Natural killer cell (primary cell): ENCODE measurements at regions not wholly inside any gene's neighbourhood (a gene's known extent, or its start where the extent isn't known, plus 50 kb on each side); places are given as distances from the start of the nearest gene placed in this dataset.
"Not testable (repeated sequence)": the region's sequence is repeated elsewhere in the genome, so short reads cannot be mapped to it uniquely, and the experiment has no call there.

ENCODE experiments used
- ATAC-seq, 3 donors: fragments of 150-1000 bp in 2 of 3; fragments of 200-7000 bp in 1 of 3; cut with Tn5 transposase; 1 replicate in 1 of 3; 2 replicates in 2 of 3; pipeline ENCODE4 v1.10.0; 2021; ENCODE audit warnings: mild to moderate bottlenecking in 2 of 3, moderate library complexity in 2 of 3
- DNase-seq, 2 donors: peaks; one replicate each; pipeline versions ENCODE4 v3.0.0 to v3.0.0-alpha.2; 2013 to 2021; ENCODE audit warnings: mixed read lengths in 1 of 2
- H3K27ac ChIP-seq: one replicate; pipeline ENCODE4 v1.5.1; 2013; ENCODE audit warnings: mild to moderate bottlenecking, low read length
- H3K27me3 ChIP-seq: one replicate; pipeline ENCODE4 v1.6.1; 2013; ENCODE audit warnings: low read length; ENCODE audit not compliant: control insufficient read depth, insufficient read depth
- H3K36me3 ChIP-seq: one replicate; pipeline ENCODE4 v1.6.1; 2013; ENCODE audit warnings: low read length; ENCODE audit not compliant: control insufficient read depth, insufficient read depth
- H3K4me1 ChIP-seq: one replicate; pipeline ENCODE4 v1.6.1; 2013; ENCODE audit warnings: low read length; ENCODE audit not compliant: control insufficient read depth, insufficient read depth
- H3K4me3 ChIP-seq: one replicate; pipeline ENCODE4 v1.5.1; 2013; ENCODE audit warnings: low read length
- H3K9me3 ChIP-seq: one replicate; pipeline ENCODE4 v1.6.1; 2013; ENCODE audit warnings: low read length; ENCODE audit not compliant: control insufficient read depth, insufficient read depth
- H3K27ac Mint-ChIP-seq, 2 donors: one replicate each; pipeline ENCODE4 v1.8.0; 2022; ENCODE audit warnings: mild to moderate bottlenecking in 2 of 2, mixed read lengths in 2 of 2, moderate library complexity in 1 of 2
- H3K27me3 Mint-ChIP-seq, 2 donors: one replicate each; pipeline ENCODE4 v1.8.0; 2022; ENCODE audit warnings: low read depth in 2 of 2, mixed read lengths in 2 of 2
- H3K36me3 Mint-ChIP-seq: one replicate; pipeline ENCODE4 v1.8.0; 2022; ENCODE audit warnings: mixed read lengths
- H3K4me1 Mint-ChIP-seq, 2 donors: one replicate each; pipeline ENCODE4 v1.8.0; 2022; ENCODE audit warnings: mixed read lengths in 2 of 2
- H3K4me3 Mint-ChIP-seq: one replicate; pipeline ENCODE4 v1.8.0; 2022; ENCODE audit warnings: mild to moderate bottlenecking, moderate library complexity, mixed read lengths
- H3K9me3 Mint-ChIP-seq, 2 donors: one replicate each; pipeline ENCODE4 v1.8.0; 2022; ENCODE audit warnings: mixed read lengths in 2 of 2
- WGBS: methylation state at CpG from one replicate; pipeline ENCODE4 v1.1.7; 2013; ENCODE audit warnings: missing lambda C conversion rate; ENCODE audit not compliant: insufficient coverage; 5-methylcytosine and 5-hydroxymethylcytosine counted together
- intact Hi-C: fragments of 100-400 bp; cut with micrococcal nuclease; formaldehyde crosslinking; loops from one replicate; pipeline ENCODE4 v1.14.2; 2022
- TF ChIP-seq, protein P1 (sequence below): fragments of 200-600 bp; IDR thresholded peaks from one replicate; pipeline ENCODE4 v1.8.0; 2022; ENCODE audit warnings: antibody characterized with exemption

DNA sequence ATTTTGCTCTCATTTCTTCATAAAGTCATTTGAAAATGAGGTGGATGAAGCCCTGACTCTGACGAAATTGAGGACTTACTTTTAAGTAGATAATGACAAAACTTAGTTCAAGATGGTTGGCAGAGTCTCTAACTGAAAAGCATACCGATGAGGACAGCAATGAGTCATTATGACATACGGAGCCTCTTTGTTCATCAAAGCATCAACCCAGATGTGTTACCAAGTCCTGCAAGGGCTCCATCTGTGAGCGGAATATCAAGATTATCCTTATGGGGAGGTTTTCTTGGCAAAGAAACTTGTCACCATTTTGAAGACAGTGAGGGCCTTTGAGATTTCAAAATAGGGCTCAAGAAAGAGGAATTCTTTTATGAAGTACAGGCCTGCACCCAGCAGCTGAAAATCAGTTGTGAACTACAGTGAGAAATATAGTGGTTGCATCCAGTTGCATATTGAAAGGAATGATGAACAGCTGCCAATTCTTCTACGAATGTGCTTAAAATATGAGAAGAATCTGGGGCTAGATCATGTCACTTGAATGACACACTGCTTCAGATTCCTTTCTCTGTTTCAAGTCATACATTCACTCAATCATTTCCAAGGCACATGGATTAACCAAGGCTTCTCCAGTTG lies 86.6 kb upstream of the SLC24A2 start:
- WGBS, result 89% methylated on average over 5 of the region's 5 CpGs
- Histone ChIP-seq H3K4me3 (no peak overlapping the region), H3K36me3 (no peaks in the 10 kb centered on the region), H3K9me3 (no peaks in the 10 kb centered on the region), H3K27me3 (no peaks in the 10 kb centered on the region), H3K27ac (no peak overlapping the region), H3K4me1 (no peaks in the 10 kb centered on the region)
- ATAC-seq, result no peak
- Mint-ChIP-seq H3K4me3 (no peak overlapping the region), H3K36me3 (peaks cover 8% of the 10 kb centered on the region), H3K27ac (no peak overlapping the region), H3K9me3 (peaks cover 12% of the 10 kb centered on the region in 2 donors), H3K27me3 (no peaks in the 10 kb centered on the region), H3K4me1 (no peaks in the 10 kb centered on the region)
- DNase-seq, result no peak
- intact Hi-C loops, result no loop called here
- TF ChIP-seq, protein P1, sequence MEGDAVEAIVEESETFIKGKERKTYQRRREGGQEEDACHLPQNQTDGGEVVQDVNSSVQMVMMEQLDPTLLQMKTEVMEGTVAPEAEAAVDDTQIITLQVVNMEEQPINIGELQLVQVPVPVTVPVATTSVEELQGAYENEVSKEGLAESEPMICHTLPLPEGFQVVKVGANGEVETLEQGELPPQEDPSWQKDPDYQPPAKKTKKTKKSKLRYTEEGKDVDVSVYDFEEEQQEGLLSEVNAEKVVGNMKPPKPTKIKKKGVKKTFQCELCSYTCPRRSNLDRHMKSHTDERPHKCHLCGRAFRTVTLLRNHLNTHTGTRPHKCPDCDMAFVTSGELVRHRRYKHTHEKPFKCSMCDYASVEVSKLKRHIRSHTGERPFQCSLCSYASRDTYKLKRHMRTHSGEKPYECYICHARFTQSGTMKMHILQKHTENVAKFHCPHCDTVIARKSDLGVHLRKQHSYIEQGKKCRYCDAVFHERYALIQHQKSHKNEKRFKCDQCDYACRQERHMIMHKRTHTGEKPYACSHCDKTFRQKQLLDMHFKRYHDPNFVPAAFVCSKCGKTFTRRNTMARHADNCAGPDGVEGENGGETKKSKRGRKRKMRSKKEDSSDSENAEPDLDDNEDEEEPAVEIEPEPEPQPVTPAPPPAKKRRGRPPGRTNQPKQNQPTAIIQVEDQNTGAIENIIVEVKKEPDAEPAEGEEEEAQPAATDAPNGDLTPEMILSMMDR, result no peak

DNA sequence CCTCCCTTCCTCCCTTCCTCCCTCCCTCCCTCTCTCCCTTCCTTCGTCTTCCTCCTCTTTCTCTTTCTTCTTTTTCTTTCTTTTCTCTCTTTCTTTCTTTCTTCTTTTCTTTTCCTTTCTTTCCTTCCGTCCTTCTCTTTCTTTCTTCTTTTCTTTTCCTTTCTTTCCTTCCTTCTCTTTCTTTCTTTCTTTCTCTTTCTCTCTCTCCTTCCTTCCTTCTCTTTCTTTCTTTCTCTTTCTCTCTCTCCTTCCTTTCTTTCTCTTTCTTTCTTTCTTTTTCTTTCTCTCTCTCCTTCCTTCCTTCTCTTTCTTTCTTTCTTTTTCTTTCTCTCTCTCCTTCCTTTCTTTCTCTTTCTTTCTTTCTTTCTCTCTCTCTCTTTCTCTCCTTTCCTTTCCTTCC lies 84.4 kb upstream of the SLC24A2 start:
- H3K9me3 ChIP-seq, H3K27me3 Mint-ChIP-seq, DNase-seq, H3K27ac Mint-ChIP-seq, H3K36me3 Mint-ChIP-seq, H3K27me3 ChIP-seq, H3K4me1 ChIP-seq, H3K27ac ChIP-seq, H3K36me3 ChIP-seq, ATAC-seq, H3K4me3 Mint-ChIP-seq, intact Hi-C loops, H3K4me1 Mint-ChIP-seq, H3K4me3 ChIP-seq: not testable (repeated sequence)
- WGBS, result 85% methylated on average over 2 of the region's 2 CpGs
- peaks cover 13% of the 10 kb centered on the region in 2 donors for H3K9me3 Mint-ChIP-seq

DNA sequence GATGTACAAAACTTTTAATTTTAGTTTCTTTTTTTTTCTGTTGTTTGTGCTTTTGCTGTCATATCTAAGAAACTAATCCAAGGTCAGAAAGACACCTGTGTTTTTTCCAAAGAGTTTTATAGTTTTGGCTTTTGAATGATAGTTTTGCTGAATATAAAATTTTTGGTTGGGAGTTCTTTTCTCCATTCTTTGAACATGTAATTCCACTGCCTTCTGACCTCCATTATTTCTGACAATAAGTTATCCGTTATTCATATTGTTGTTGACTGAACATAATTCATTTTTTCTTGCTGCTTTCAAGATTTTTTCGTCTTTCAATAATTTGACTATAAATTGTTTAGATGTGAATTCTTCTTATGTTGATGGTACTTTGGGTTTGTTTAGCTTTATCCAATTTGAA lies 82.2 kb upstream of the SLC24A2 start:
- Histone ChIP-seq H3K36me3 (no peaks in the 10 kb centered on the region), H3K9me3 (no peaks in the 10 kb centered on the region), H3K4me1 (no peaks in the 10 kb centered on the region), H3K27ac (no peak overlapping the region), H3K27me3 (no peaks in the 10 kb centered on the region), H3K4me3 (no peak overlapping the region)
- intact Hi-C loops, result no loop called here
- Mint-ChIP-seq H3K9me3 (peaks cover 13% of the 10 kb centered on the region in 2 donors), H3K4me1 (no peaks in the 10 kb centered on the region), H3K36me3 (peaks cover 8% of the 10 kb centered on the region), H3K27ac (no peak overlapping the region), H3K4me3 (no peak overlapping the region), H3K27me3 (no peaks in the 10 kb centered on the region)
- DNase-seq (no peak), ATAC-seq (no peak)
- TF ChIP-seq, protein P1, result no peak
- no CpG with 5 or more reads among the region's 2 CpGs for WGBS

- Histone ChIP-seq H3K27me3 (no peaks in the 10 kb centered on the region), H3K27ac (no peak overlapping the region), H3K9me3 (no peaks in the 10 kb centered on the region), H3K4me3 (no peak overlapping the region), H3K4me1 (no peaks in the 10 kb centered on the region), H3K36me3 (no peaks in the 10 kb centered on the region)
- H3K9me3 Mint-ChIP-seq, result no peaks in the 10 kb centered on the region
- no CpG with 5 or more reads among the region's 1 CpG for WGBS
- no peak overlapping the region for H3K27ac Mint-ChIP-seq
- ATAC-seq (no peak), DNase-seq (no peak)
- H3K4me1 Mint-ChIP-seq, result no peaks in the 10 kb centered on the region
- TF ChIP-seq, protein P1, result no peak
- no peaks in the 10 kb centered on the region for H3K36me3 Mint-ChIP-seq
- no peaks in the 10 kb centered on the region for H3K27me3 Mint-ChIP-seq
- H3K4me3 Mint-ChIP-seq, result no peak overlapping the region
- intact Hi-C loops, result no loop called here
Observed at GRCh38 chr9:19840953-19841352, 52.1 kb upstream of the SLC24A2 start.
